ENCODE measurements at regions not wholly inside any gene's neighbourhood (a gene's known extent, or its start where the extent isn't known, plus 50 kb on each side); places are given as distances from the start of the nearest gene placed in this dataset.
"Not testable (repeated sequence)": the region's sequence is repeated elsewhere in the genome, so short reads cannot be mapped to it uniquely, and the experiment has no call there.

GRCh38 chr9:88596376-88596775, 61.4 kb downstream of the NXNL2 start:
- Histone ChIP-seq H3K4me1 (ENCODE audit: control insufficient read depth in 3 of 3, insufficient read depth in 3 of 3, low read length in 3 of 3) (no peaks in the 10 kb centered on the region), H3K9ac (ENCODE audit: low read depth in 1 of 3, low read length in 3 of 3) (no peak overlapping the region), H3K27ac (ENCODE audit: low read depth, low read length) (no peak overlapping the region), H3K36me3 (ENCODE audit: control insufficient read depth in 3 of 3, insufficient read depth in 3 of 3, low read length in 3 of 3) (no peaks in the 10 kb centered on the region), H3K27me3 (ENCODE audit: control insufficient read depth in 3 of 3, insufficient read depth in 3 of 3, low read length in 3 of 3) (peaks cover 0 to 5% (median 0%) of the 10 kb centered on the region in 3 donors), H3K9me3 (ENCODE audit: control insufficient read depth in 3 of 3, low read length in 3 of 3) (no peaks in the 10 kb centered on the region), H3K4me3 (ENCODE audit: low read length in 3 of 3) (no peak overlapping the region)

- Histone ChIP-seq H3K4me3 (ENCODE audit: low read length in 3 of 3) (no peak overlapping the region), H3K36me3 (ENCODE audit: control insufficient read depth in 3 of 3, insufficient read depth in 3 of 3, low read length in 3 of 3) (no peaks in the 10 kb centered on the region), H3K4me1 (ENCODE audit: control insufficient read depth in 3 of 3, insufficient read depth in 3 of 3, low read length in 3 of 3) (peaks cover 7 to 12% (median 11%) of the 10 kb centered on the region in 3 donors), H3K27ac (ENCODE audit: low read depth, low read length) (no peak overlapping the region), H3K9me3 (ENCODE audit: control insufficient read depth in 3 of 3, low read length in 3 of 3) (no peaks in the 10 kb centered on the region), H3K9ac (ENCODE audit: low read depth in 1 of 3, low read length in 3 of 3) (no peak overlapping the region), H3K27me3 (ENCODE audit: control insufficient read depth in 3 of 3, insufficient read depth in 3 of 3, low read length in 3 of 3) (no peaks in the 10 kb centered on the region)
Observed at GRCh38 chr9:88604836-88605511, 70.0 kb downstream of the NXNL2 start.

- no peak overlapping the region for H3K4me3 ChIP-seq (ENCODE audit: low read length in 3 of 3)
- H3K4me1 ChIP-seq (ENCODE audit: control insufficient read depth in 3 of 3, insufficient read depth in 3 of 3, low read length in 3 of 3): peaks cover 7 to 12% (median 11%) of the 10 kb centered on the region in 3 donors
- no peaks in the 10 kb centered on the region for H3K36me3 ChIP-seq (ENCODE audit: control insufficient read depth in 3 of 3, insufficient read depth in 3 of 3, low read length in 3 of 3)
- H3K27ac ChIP-seq (ENCODE audit: low read depth, low read length): no peak overlapping the region
- H3K27me3 ChIP-seq (ENCODE audit: control insufficient read depth in 3 of 3, insufficient read depth in 3 of 3, low read length in 3 of 3): no peaks in the 10 kb centered on the region
- H3K9ac ChIP-seq (ENCODE audit: low read depth in 1 of 3, low read length in 3 of 3): no peak overlapping the region
- H3K9me3 ChIP-seq (ENCODE audit: control insufficient read depth in 3 of 3, low read length in 3 of 3): no peaks in the 10 kb centered on the region
Observed at GRCh38 chr9:88605512-88606362, 70.8 kb downstream of the NXNL2 start.

DNA sequence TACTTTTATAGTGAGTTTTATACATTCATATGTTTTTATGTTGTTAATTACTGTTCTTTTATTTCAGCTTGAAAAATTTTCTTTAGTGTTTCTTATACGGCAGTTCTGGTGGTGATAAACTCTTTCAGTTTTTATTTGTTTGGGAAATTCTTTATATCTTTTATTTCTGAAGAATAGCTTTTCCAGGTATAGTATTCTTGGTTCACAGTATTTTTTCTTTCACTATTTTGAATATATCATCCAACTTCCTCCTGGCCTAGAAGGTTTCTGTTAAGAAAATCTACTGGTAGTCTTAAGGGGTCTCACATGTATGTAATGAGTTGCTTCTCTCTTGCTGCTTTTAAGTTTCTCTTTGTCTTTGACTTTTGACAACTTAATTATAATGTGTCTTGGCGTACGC, 79.4 kb downstream of the NXNL2 start:
- Histone ChIP-seq H3K9ac (ENCODE audit: low read depth in 1 of 3, low read length in 3 of 3) (no peak overlapping the region), H3K4me3 (ENCODE audit: low read length in 3 of 3) (no peak overlapping the region), H3K27me3 (ENCODE audit: control insufficient read depth in 3 of 3, insufficient read depth in 3 of 3, low read length in 3 of 3) (no peaks in the 10 kb centered on the region), H3K36me3 (ENCODE audit: control insufficient read depth in 3 of 3, insufficient read depth in 3 of 3, low read length in 3 of 3) (no peaks in the 10 kb centered on the region), H3K4me1 (ENCODE audit: control insufficient read depth in 3 of 3, insufficient read depth in 3 of 3, low read length in 3 of 3) (no peaks in the 10 kb centered on the region), H3K27ac (ENCODE audit: low read depth, low read length) (no peak overlapping the region), H3K9me3 (ENCODE audit: control insufficient read depth in 3 of 3, low read length in 3 of 3) (peaks cover 0 to 5% (median 5%) of the 10 kb centered on the region in 3 donors)

DNA sequence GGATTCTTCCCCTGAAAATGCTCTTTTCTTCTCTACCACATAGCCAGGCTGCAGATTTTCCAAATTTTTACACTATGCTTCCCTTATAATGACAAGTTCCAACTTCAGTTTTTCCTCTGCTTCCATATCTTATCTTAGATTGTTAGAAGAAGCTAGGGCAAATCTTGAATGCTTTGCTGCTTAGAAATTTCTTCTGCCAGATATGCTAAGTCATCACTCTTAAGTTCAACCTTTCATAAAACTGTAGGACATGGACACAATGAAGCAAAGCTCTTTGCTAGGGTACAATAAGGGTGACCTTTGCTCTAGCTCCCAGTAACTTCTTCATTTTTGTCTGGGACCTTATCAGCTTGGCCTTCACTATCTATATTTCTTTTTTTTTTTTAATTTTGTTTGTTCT, 88.7 kb downstream of the NXNL2 start:
- H3K4me1 ChIP-seq (ENCODE audit: control insufficient read depth in 3 of 3, insufficient read depth in 3 of 3, low read length in 3 of 3): no peaks in the 10 kb centered on the region
- no peak overlapping the region for H3K4me3 ChIP-seq (ENCODE audit: low read length in 3 of 3)
- no peak overlapping the region for H3K27ac ChIP-seq (ENCODE audit: low read depth, low read length)
- no peak overlapping the region for H3K9ac ChIP-seq (ENCODE audit: low read depth in 1 of 3, low read length in 3 of 3)
- H3K27me3 ChIP-seq (ENCODE audit: control insufficient read depth in 3 of 3, insufficient read depth in 3 of 3, low read length in 3 of 3): no peaks in the 10 kb centered on the region
- H3K36me3 ChIP-seq (ENCODE audit: control insufficient read depth in 3 of 3, insufficient read depth in 3 of 3, low read length in 3 of 3): no peaks in the 10 kb centered on the region
- no peaks in the 10 kb centered on the region for H3K9me3 ChIP-seq (ENCODE audit: control insufficient read depth in 3 of 3, low read length in 3 of 3)

DNA sequence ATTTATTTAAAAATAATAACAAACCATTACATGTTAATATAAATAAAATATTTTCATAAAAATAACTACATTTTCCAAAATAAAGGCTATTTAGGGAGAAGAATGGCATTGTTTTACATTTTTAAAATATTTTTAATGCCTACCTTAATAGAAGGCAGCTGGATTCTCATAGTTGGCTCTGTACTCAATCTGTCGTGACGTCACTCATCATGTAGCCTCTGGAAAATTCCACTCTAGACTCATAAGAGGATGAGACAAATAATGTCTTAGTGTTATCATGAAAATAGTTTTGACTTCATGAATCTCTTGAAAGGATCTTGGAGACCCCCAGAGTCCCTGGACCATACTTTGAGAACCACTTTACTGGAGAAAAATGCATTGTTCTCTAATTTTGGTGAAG, 93.1 kb downstream of the NXNL2 start:
- Histone ChIP-seq H3K27ac (ENCODE audit: low read depth, low read length) (no peak overlapping the region), H3K27me3 (ENCODE audit: control insufficient read depth in 3 of 3, insufficient read depth in 3 of 3, low read length in 3 of 3) (no peaks in the 10 kb centered on the region), H3K36me3 (ENCODE audit: control insufficient read depth in 3 of 3, insufficient read depth in 3 of 3, low read length in 3 of 3) (no peaks in the 10 kb centered on the region), H3K4me3 (ENCODE audit: low read length in 3 of 3) (no peak overlapping the region), H3K9ac (ENCODE audit: low read depth in 1 of 3, low read length in 3 of 3) (no peak overlapping the region), H3K9me3 (ENCODE audit: control insufficient read depth in 3 of 3, low read length in 3 of 3) (no peaks in the 10 kb centered on the region), H3K4me1 (ENCODE audit: control insufficient read depth in 3 of 3, insufficient read depth in 3 of 3, low read length in 3 of 3) (no peaks in the 10 kb centered on the region)

DNA sequence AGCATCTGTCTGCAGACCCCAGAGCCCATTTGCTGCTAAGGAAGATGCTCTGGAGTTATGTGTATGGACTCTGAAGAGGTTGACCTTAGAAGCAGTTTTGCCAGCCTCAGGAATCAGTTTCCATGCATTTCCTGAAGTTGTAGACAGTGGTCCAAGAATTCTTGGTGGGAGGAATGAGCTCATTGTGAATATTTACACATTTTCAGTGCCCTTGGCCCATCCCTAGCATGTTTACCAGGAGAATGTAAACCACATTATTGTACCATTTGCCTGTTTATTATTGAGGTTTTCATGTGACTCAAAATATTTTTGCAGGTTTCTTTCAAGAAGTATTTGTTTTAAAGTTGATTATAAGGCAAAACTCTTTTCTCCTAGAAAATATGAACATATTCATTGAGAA, 93.8 kb downstream of the NXNL2 start:
- no peak overlapping the region for H3K27ac ChIP-seq (ENCODE audit: low read depth, low read length)

GRCh38 chr9:88630574-88630973, 95.6 kb downstream of the NXNL2 start:
- H3K36me3 ChIP-seq (ENCODE audit: control insufficient read depth in 3 of 3, insufficient read depth in 3 of 3, low read length in 3 of 3); H3K27ac ChIP-seq (ENCODE audit: low read depth, low read length); H3K9me3 ChIP-seq (ENCODE audit: control insufficient read depth in 3 of 3, low read length in 3 of 3); H3K4me1 ChIP-seq (ENCODE audit: control insufficient read depth in 3 of 3, insufficient read depth in 3 of 3, low read length in 3 of 3); H3K9ac ChIP-seq (ENCODE audit: low read depth in 1 of 3, low read length in 3 of 3); H3K27me3 ChIP-seq (ENCODE audit: control insufficient read depth in 3 of 3, insufficient read depth in 3 of 3, low read length in 3 of 3); H3K4me3 ChIP-seq (ENCODE audit: low read length in 3 of 3): not testable (repeated sequence)

More for the DNA sequence above, 93.8 kb downstream of the NXNL2 start:
- Histone ChIP-seq H3K4me3 (ENCODE audit: low read length in 3 of 3) (no peak overlapping the region), H3K27me3 (ENCODE audit: control insufficient read depth in 3 of 3, insufficient read depth in 3 of 3, low read length in 3 of 3) (no peaks in the 10 kb centered on the region), H3K4me1 (ENCODE audit: control insufficient read depth in 3 of 3, insufficient read depth in 3 of 3, low read length in 3 of 3) (no peaks in the 10 kb centered on the region), H3K36me3 (ENCODE audit: control insufficient read depth in 3 of 3, insufficient read depth in 3 of 3, low read length in 3 of 3) (no peaks in the 10 kb centered on the region), H3K9me3 (ENCODE audit: control insufficient read depth in 3 of 3, low read length in 3 of 3) (no peaks in the 10 kb centered on the region), H3K9ac (ENCODE audit: low read depth in 1 of 3, low read length in 3 of 3) (no peak overlapping the region)

DNA sequence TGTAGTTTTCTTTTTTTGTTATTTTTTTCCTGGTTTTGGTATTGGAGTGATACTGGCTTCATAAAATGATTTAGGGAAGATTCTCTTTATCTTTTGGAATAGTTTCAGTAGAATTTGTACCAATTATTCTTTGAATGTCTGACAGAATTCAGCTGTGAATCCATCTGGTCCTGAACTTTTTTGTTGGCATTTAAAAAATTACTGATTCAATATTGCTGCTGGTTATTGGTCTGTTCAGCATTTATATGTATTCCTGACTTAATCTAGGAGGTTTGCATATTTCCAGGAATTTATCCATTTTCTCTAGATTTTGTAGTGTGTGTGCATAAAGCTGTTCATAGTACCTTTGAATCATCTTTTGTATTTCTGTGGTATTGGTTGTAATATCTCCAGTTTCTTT, 100.2 kb downstream of the NXNL2 start:
- Histone ChIP-seq H3K4me1 (ENCODE audit: control insufficient read depth in 3 of 3, insufficient read depth in 3 of 3, low read length in 3 of 3) (no peaks in the 10 kb centered on the region), H3K9ac (ENCODE audit: low read depth in 1 of 3, low read length in 3 of 3) (no peak overlapping the region), H3K4me3 (ENCODE audit: low read length in 3 of 3) (no peak overlapping the region), H3K36me3 (ENCODE audit: control insufficient read depth in 3 of 3, insufficient read depth in 3 of 3, low read length in 3 of 3) (no peaks in the 10 kb centered on the region), H3K27ac (ENCODE audit: low read depth, low read length) (no peak overlapping the region), H3K27me3 (ENCODE audit: control insufficient read depth in 3 of 3, insufficient read depth in 3 of 3, low read length in 3 of 3) (no peaks in the 10 kb centered on the region), H3K9me3 (ENCODE audit: control insufficient read depth in 3 of 3, low read length in 3 of 3) (no peaks in the 10 kb centered on the region)

- Histone ChIP-seq H3K9me3 (ENCODE audit: control insufficient read depth in 3 of 3, low read length in 3 of 3) (no peaks in the 10 kb centered on the region), H3K36me3 (ENCODE audit: control insufficient read depth in 3 of 3, insufficient read depth in 3 of 3, low read length in 3 of 3) (no peaks in the 10 kb centered on the region), H3K27ac (ENCODE audit: low read depth, low read length) (no peak overlapping the region), H3K4me3 (ENCODE audit: low read length in 3 of 3) (no peak overlapping the region), H3K9ac (ENCODE audit: low read depth in 1 of 3, low read length in 3 of 3) (no peak overlapping the region), H3K27me3 (ENCODE audit: control insufficient read depth in 3 of 3, insufficient read depth in 3 of 3, low read length in 3 of 3) (no peaks in the 10 kb centered on the region), H3K4me1 (ENCODE audit: control insufficient read depth in 3 of 3, insufficient read depth in 3 of 3, low read length in 3 of 3) (no peaks in the 10 kb centered on the region)
Observed at GRCh38 chr9:88641456-88642240, 106.7 kb downstream of the NXNL2 start.

Data from skeletal muscle tissue (tissue), 3 donors.